GM21526 (cell line): ENCODE measurements at regions not wholly inside any gene's neighbourhood (a gene's known extent, or its start where the extent isn't known, plus 50 kb on each side); places are given as distances from the start of the nearest gene placed in this dataset.
"Not testable (repeated sequence)": the region's sequence is repeated elsewhere in the genome, so short reads cannot be mapped to it uniquely, and the experiment has no call there.

Source experiments
- ATAC-seq: cut with Tn5 transposase; IDR thresholded peaks from one replicate; pipeline ENCODE4 v1.9.1; 2021; ENCODE audit warnings: moderate library complexity; ENCODE audit not compliant: unreplicated experiment, low FRiP score

- ATAC-seq, result no peak
Measured at GRCh38 chrX:148080593-148080992, 99.5 kb downstream of the FMR1NB start.

GRCh38 chrX:148084611-148085010, 103.5 kb downstream of the FMR1NB start:
- no peak for ATAC-seq

- no peak for ATAC-seq
Measured at GRCh38 chrX:148120151-148120550, 139.0 kb downstream of the FMR1NB start.

GRCh38 chrX:148120999-148121623, 140.0 kb downstream of the FMR1NB start:
- ATAC-seq, result no peak

GRCh38 chrX:148128872-148129505, 147.9 kb downstream of the FMR1NB start:
- ATAC-seq, result not testable (repeated sequence)

GRCh38 chrX:148133105-148133725, 152.1 kb downstream of the FMR1NB start:
- ATAC-seq, result no peak

DNA sequence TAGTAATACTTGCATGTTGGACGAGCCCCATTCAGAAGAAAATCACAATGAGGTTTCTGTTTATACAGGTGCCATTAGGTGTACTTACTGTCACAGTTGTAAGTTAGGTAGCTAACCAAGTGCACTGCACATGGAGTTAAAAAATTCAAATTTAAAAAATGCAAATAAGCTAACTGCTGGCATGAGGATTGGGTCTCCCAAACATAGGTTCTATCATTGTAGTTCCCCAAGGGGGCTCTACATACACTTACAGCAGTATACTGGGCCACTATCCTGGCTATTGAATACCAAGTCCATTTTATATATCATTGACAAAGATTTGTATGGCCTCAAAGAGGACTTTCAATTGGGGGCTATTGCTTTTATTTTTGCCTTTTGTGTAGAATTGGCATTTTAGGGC, 153.4 kb downstream of the FMR1NB start:
- ATAC-seq, result no peak

- ATAC-seq, result no peak
Measured at GRCh38 chrX:148135738-148136137, 154.6 kb downstream of the FMR1NB start.

DNA sequence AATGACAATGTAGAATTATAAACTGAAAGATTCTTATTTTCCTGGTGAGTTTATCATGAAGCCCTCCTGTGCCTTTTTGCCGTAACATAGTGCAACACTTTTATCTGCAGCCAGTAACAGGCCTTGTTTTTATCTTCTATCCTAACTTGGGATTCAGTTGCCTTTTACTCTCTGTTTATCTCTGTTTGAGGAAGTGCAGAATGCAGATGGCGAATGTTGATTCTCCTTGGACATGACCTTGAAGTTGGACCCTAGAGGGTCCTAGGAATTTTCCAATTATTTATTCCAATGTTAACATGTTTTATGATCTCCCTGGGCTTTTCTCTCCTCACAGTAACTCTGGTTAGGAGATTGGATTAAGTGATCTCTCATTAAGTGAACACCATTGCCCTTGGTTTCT, 165.0 kb downstream of the FMR1NB start:
- ATAC-seq, result no peak

- no peak for ATAC-seq
Measured at GRCh38 chrX:148156986-148157385, 175.8 kb downstream of the FMR1NB start.

DNA sequence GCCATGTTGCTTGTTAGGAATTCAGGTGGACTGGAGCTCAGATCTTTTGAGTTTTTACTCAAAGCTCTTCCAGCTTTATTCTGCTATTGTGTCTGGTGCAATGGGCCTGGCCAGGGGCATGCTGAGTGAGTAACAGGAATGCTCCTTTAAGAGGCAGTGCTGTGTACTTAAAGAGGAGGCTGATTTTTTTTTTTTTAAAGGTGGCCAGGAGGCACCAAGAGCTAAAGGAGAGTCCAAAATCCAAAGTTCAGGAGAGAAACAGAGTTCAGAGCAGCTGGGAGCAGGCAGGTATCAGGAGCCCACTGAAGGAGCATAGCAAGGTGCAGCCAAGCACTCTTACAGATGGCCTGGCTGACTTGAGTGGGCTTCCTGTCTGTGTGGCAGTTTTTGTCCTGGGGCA, 178.7 kb downstream of the FMR1NB start:
- no peak for ATAC-seq

- ATAC-seq, result no peak
Measured at GRCh38 chrX:148161701-148162100, 180.6 kb downstream of the FMR1NB start.

DNA sequence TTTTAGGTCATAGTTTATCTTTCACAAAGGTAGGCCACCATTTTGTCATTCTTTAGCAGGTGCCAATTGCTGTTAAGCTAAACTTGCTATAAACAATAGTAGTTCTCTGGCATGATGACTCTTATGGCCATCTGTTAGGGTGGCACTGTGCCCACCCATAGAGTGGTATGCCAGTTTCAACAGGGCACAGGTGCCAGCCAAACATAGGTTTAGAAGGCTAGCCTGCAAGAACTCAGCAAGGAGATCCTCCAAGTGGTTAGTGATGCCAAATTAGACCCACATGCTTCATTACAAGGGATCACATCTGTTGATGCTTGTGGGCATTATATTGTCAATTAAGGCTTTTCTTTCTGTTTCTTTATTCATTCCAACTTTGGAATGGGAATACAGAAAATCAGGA, 204.5 kb downstream of the FMR1NB start:
- no peak for ATAC-seq

GRCh38 chrX:148192547-148192946, 211.4 kb downstream of the FMR1NB start:
- no peak for ATAC-seq

GRCh38 chrX:148193759-148194158, 212.6 kb downstream of the FMR1NB start:
- no peak for ATAC-seq

DNA sequence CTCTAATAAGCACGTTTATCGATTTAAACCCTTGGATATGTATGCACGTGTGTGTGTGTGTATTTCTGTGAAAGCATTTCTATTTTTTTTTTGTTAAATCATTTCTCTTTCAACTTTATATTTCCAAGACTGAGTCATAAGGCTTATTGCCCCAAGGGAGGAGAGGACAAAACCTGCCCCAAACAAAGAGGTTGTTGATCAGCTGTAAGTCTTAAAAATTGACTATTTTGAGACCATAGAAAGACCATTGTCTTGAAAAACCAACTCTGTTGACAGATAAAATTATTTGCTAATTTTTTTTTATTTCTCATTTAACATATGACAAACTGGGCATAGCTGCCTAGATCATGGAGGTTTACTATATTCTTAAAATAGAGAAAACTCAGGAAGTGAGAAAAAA, 222.4 kb downstream of the FMR1NB start:
- no peak for ATAC-seq

- ATAC-seq, result no peak
Measured at GRCh38 chrX:148204195-148204594, 223.1 kb downstream of the FMR1NB start.

GRCh38 chrX:148214786-148215185, 233.6 kb downstream of the FMR1NB start:
- no peak for ATAC-seq

DNA sequence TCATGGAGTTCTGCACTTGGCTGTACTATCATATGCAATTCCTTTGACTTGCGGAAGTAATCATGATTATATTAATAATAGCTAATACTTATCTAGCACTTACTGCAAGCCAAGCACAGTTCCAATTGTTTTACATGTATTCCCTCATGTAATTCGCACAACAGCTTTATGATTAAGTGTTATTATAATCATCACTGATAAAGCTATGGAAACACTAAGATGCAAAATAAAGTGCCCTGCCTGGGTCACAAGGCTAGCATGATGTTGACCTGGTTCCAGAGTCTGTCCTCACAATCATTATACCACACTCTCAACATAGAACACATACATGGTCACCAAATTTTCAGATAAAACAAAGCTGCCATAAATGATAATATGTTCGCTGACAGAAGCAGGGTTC, 234.6 kb downstream of the FMR1NB start:
- no peak for ATAC-seq

DNA sequence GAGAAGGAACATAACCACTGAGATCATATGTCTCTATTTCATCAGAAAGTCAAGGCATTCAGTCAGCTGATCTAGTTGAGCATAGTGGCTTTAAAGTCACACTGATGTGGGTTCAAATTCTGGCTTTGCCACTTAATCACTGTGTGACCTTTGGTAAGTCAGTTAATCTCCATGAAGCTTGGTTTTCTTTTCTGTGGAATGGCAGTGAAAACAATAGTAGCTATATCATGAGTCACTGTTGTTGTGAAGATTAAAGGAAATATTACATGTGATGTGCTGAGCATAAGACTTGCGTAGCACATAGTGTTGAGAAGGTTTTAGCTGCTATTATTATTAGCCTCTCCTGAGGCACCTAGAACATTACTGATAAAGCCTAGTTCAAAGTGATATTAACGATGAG, 242.2 kb downstream of the FMR1NB start:
- ATAC-seq, result no peak

DNA sequence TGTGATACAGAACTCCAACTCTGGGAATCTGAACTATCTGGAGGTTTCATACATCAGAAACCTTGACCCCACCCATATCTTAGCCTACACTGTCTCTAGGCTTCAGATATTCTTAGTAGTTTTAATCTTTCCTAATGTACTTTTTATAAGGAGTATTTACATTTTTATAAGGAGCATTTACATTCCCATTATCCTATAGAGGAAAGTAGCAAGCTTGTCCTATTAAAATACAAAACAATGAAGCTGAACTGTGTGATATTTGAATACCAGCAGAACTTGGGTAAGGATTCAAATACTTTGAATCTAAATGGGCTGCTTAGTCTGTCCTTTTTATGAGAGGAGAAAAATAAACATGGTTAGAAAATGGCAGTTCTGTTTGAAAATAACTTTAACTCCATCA, 247.4 kb downstream of the FMR1NB start:
- no peak for ATAC-seq

GRCh38 chrX:148229801-148230303, 248.7 kb downstream of the FMR1NB start:
- ATAC-seq, result no peak
